H1 (cell line): ENCODE measurements at regions not wholly inside any gene's neighbourhood (a gene's known extent, or its start where the extent isn't known, plus 50 kb on each side); places are given as distances from the start of the nearest gene placed in this dataset.

ENCODE experiments used
- CTCF ChIA-PET: fragments of 300-600 bp; sonication (Branson Sonifier 250); formaldehyde crosslinking; loops from one replicate; lab custom pipeline; 2021; ENCODE audit not compliant: partially characterized antibody; lab: Charles Lee
- POLR2A ChIA-PET: fragments of 300-600 bp; sonication (Branson Sonifier 250); formaldehyde crosslinking; loops from one replicate; lab custom pipeline; 2021; ENCODE audit warnings: inconsistent platforms; ENCODE audit not compliant: partially characterized antibody; lab: Charles Lee
- DNase-seq, 2 experiments: peaks; one replicate each; pipeline versions ENCODE4 v3.0.0 to v3.0.0-alpha.2; 2010 to 2022; ENCODE audit warnings: low spot score in 2 of 2, low read depth in 1 of 2, mixed read lengths in 1 of 2
- FAIRE-seq: peaks from 2 replicates; lab custom pipeline; 2011; peaks lifted over from hg19 to GRCh38; lab: Jason Lieb, UNC
- H2AFZ ChIP-seq: 2 replicates; pipeline ENCODE4 v1.8.1; 2012; ENCODE audit warnings: low read length, inconsistent platforms
- H2AK5ac ChIP-seq: 2 replicates; pipeline ENCODE4 v1.6.1; 2013; ENCODE audit warnings: low read depth, low read length
- H2BK120ac ChIP-seq: replicated peaks from 2 replicates; pipeline ENCODE3; 2013; ENCODE audit warnings: low read depth, low read length, inconsistent platforms
- H2BK12ac ChIP-seq: 2 replicates; pipeline ENCODE4 v1.6.1; 2013; ENCODE audit warnings: low read depth, low read length
- H2BK15ac ChIP-seq: 2 replicates; pipeline ENCODE4 v1.6.1; 2013; ENCODE audit warnings: low read length
- H2BK20ac ChIP-seq: 2 replicates; pipeline ENCODE4 v1.6.1; 2013; ENCODE audit warnings: low read length
- H2BK5ac ChIP-seq: 2 replicates; pipeline ENCODE4 v1.6.1; 2013; ENCODE audit warnings: low read depth, low read length
- H3K14ac ChIP-seq: 2 replicates; pipeline ENCODE4 v1.6.1; 2013; ENCODE audit warnings: inconsistent platforms; ENCODE audit not compliant: insufficient read length
- H3K18ac ChIP-seq: 2 replicates; pipeline ENCODE4 v1.6.1; 2013; ENCODE audit warnings: low read length; ENCODE audit errors: extremely low read depth
- H3K23ac ChIP-seq: 2 replicates; pipeline ENCODE4 v1.6.1; 2013; ENCODE audit warnings: inconsistent platforms; ENCODE audit not compliant: insufficient read length
- H3K23me2 ChIP-seq: 2 replicates; pipeline ENCODE4 v1.6.1; 2013; ENCODE audit warnings: low read depth, low read length
- H3K27ac ChIP-seq: 2 replicates; pipeline ENCODE4 v1.6.1; 2011; ENCODE audit warnings: low read depth, low read length, inconsistent platforms
- H3K27me3 ChIP-seq, 4 experiments: replicated peaks in 1 of 4; 1 replicate in 1 of 4; 2 replicates in 3 of 4; pipeline versions ENCODE4 v1.6.1 to v1.8.1; 2011 to 2013; ENCODE audit warnings: low read length in 3 of 4, mild to moderate bottlenecking in 3 of 4, inconsistent platforms in 2 of 4, mixed read lengths in 2 of 4, moderate library complexity in 1 of 4; ENCODE audit not compliant: control insufficient read depth in 3 of 4, insufficient read depth in 3 of 4; ENCODE audit errors: extremely low read depth in 1 of 4
- H3K36me3 ChIP-seq, 4 experiments: 2 replicates each; pipeline versions ENCODE4 v1.6.1 to v1.8.1; 2011 to 2013; ENCODE audit warnings: mild to moderate bottlenecking in 4 of 4, low read length in 3 of 4, moderate library complexity in 2 of 4, control low read depth in 1 of 4, inconsistent platforms in 1 of 4; ENCODE audit not compliant: insufficient read depth in 4 of 4, control insufficient read depth in 2 of 4
- H3K4ac ChIP-seq: replicated peaks from 2 replicates; pipeline ENCODE3; 2013; ENCODE audit warnings: low read length, low read depth, mixed read lengths, inconsistent platforms; ENCODE audit not compliant: insufficient read length
- H3K4me1 ChIP-seq, 4 experiments: replicated peaks in 1 of 4; 1 replicate in 1 of 4; 2 replicates in 3 of 4; pipeline versions ENCODE4 v1.6.1 to v1.8.1; 2011 to 2013; ENCODE audit warnings: low read length in 3 of 4, inconsistent platforms in 2 of 4, mixed read lengths in 1 of 4; ENCODE audit not compliant: insufficient read depth in 4 of 4, control insufficient read depth in 3 of 4
- H3K4me2 ChIP-seq, 2 experiments: 2 replicates each; pipeline versions ENCODE4 v1.6.1 to v1.8.1; 2011 to 2013; ENCODE audit warnings: low read depth in 2 of 2, low read length in 2 of 2, control low read depth in 1 of 2, inconsistent platforms in 1 of 2, mild to moderate bottlenecking in 1 of 2; ENCODE audit not compliant: insufficient read depth in 1 of 2
- H3K4me3 ChIP-seq, 4 experiments: fragments of 200-600, 300-600 bp in 1 of 4; sonication (generic), shearing (Covaris generic), sonication (Bioruptor Twin) in 1 of 4; 2 replicates each; pipeline versions ENCODE4 v1.5.1 to v1.8.1; 2011 to 2016; ENCODE audit warnings: low read length in 4 of 4, low read depth in 3 of 4, control low read depth in 2 of 4, inconsistent platforms in 2 of 4, mild to moderate bottlenecking in 2 of 4, mixed read lengths in 1 of 4, moderate library complexity in 1 of 4; ENCODE audit not compliant: insufficient read depth in 2 of 4; ENCODE audit errors: extremely low read depth in 1 of 4
- H3K56ac ChIP-seq: replicated peaks from 2 replicates; pipeline ENCODE3; 2013; ENCODE audit warnings: low read depth, mild to moderate bottlenecking, mixed read lengths, low read length, inconsistent platforms; ENCODE audit not compliant: insufficient read length
- H3K79me1 ChIP-seq: 2 replicates; pipeline ENCODE4 v1.6.1; 2013; ENCODE audit warnings: low read depth, low read length, control low read depth
- H3K79me2 ChIP-seq, 2 experiments: 2 replicates each; pipeline versions ENCODE4 v1.6.1 to v1.8.1; 2012 to 2013; ENCODE audit warnings: low read length in 2 of 2, mild to moderate bottlenecking in 2 of 2, inconsistent platforms in 1 of 2; ENCODE audit not compliant: insufficient read depth in 2 of 2, control insufficient read depth in 1 of 2
- H3K9ac ChIP-seq, 4 experiments: replicated peaks in 1 of 4; 1 replicate in 1 of 4; 2 replicates in 3 of 4; pipeline versions ENCODE4 v1.6.1 to v1.8.1; 2011 to 2013; ENCODE audit warnings: low read depth in 3 of 4, low read length in 3 of 4, control low read depth in 2 of 4, mild to moderate bottlenecking in 2 of 4, moderate library complexity in 2 of 4, inconsistent platforms in 1 of 4; ENCODE audit errors: extremely low read depth in 1 of 4
- H3K9me3 ChIP-seq, 2 experiments: 2 replicates each; pipeline versions ENCODE4 v1.6.1 to v1.8.1; 2012 to 2013; ENCODE audit warnings: mild to moderate bottlenecking in 2 of 2, moderate library complexity in 2 of 2, control low read depth in 1 of 2, inconsistent platforms in 1 of 2, low read depth in 1 of 2, low read length in 1 of 2, mixed read lengths in 1 of 2; ENCODE audit not compliant: insufficient read depth in 2 of 2
- H4K20me1 ChIP-seq, 2 experiments: replicated peaks in 1 of 2; 2 replicates each; pipeline versions ENCODE3 to v1.8.1; 2011 to 2013; ENCODE audit warnings: inconsistent platforms in 2 of 2, low read length in 2 of 2, mild to moderate bottlenecking in 1 of 2; ENCODE audit not compliant: insufficient read depth in 2 of 2, control insufficient read depth in 1 of 2
- H4K5ac ChIP-seq: 2 replicates; pipeline ENCODE4 v1.6.1; 2013; ENCODE audit warnings: low read length, low read depth, mixed read lengths, inconsistent platforms; ENCODE audit not compliant: insufficient read length
- H4K8ac ChIP-seq: 2 replicates; pipeline ENCODE4 v1.8.0; 2013; ENCODE audit warnings: mild to moderate bottlenecking, moderate library complexity, low read length, inconsistent platforms; ENCODE audit not compliant: insufficient read depth; ENCODE audit errors: extremely low read depth
- H4K91ac ChIP-seq: replicated peaks from 2 replicates; pipeline ENCODE3; 2013; ENCODE audit warnings: low read length, mixed read lengths, inconsistent platforms; ENCODE audit not compliant: insufficient read length
- CBX8 ChIP-seq: fragments of 300-800, 300-1000 bp; sonication (generic); IDR thresholded peaks from 2 replicates; pipeline ENCODE4 v1.7.1; 2016; ENCODE audit warnings: low read depth, low read length, borderline replicate concordance
- GABPA ChIP-seq: IDR thresholded peaks from 2 replicates; pipeline ENCODE4 v1.6.1; 2011; ENCODE audit warnings: mild to moderate bottlenecking, low read length, moderate library complexity, borderline replicate concordance; ENCODE audit not compliant: insufficient read depth
- SIRT6 ChIP-seq: IDR thresholded peaks from one replicate; pipeline ENCODE4 v1.7.1; 2012; ENCODE audit warnings: low read length, inconsistent platforms
- TCF12 ChIP-seq: IDR thresholded peaks from 2 replicates; pipeline ENCODE4 v1.6.1; 2011; ENCODE audit warnings: low read depth, mild to moderate bottlenecking, low read length
- ZNF274 ChIP-seq: IDR thresholded peaks from 2 replicates; pipeline ENCODE4 v1.7.0; 2012; ENCODE audit warnings: low read length, borderline replicate concordance; ENCODE audit errors: extremely low read depth
- WGBS, 2 experiments: shearing (Covaris generic) in 1 of 2; methylation state at CpG; one replicate each; pipeline versions ENCODE4 v1.1.6 to v1.1.7; 2013 to 2015; ENCODE audit warnings: low lambda C conversion rate in 2 of 2, mixed read lengths in 2 of 2, inconsistent platforms in 1 of 2, low coverage in 1 of 2, missing lambda C conversion rate in 1 of 2; ENCODE audit not compliant: insufficient replicate concordance in 2 of 2, insufficient coverage in 1 of 2, insufficient read length in 1 of 2; ENCODE audit errors: extremely low coverage in 1 of 2, missing lambda C conversion rate in 1 of 2; 5-methylcytosine and 5-hydroxymethylcytosine counted together

DNA sequence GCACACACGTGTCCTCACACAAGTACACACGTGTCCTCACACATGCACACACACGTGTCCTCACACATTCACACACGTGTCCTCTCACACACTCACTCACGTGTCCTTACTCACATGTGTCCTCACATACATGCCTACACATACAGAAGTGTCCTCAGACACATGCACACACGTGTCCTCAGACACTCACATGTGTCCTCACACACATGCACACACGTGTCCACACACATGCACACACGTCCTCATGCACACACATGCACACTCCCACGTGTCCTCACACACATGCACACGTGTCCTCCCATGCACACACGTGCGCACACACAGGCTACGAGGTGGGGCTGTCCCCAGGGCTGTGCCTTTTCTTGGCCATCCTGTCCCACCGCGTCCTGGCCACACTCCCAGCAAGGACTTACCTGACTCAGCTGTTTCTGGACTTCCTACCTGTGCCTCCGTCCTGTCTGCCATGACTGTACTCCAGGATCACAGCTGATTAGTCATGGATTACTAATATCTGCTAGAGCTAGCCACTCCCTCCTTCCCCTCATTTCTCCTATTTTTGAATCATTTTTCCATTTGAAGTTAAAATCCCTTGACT lies 990.2 kb downstream of the BRD1 start:
- Histone ChIP-seq H2BK12ac (no peak overlapping the region), H3K4ac (no peak overlapping the region), H4K91ac (peak overlapping the region; percentile 36), H3K56ac (no peak overlapping the region), H3K27me3 (peaks cover 0 to 2% (median 0%) of the 10 kb centered on the region in 4 experiments; a peak in 1 of 7 replicates), H3K27ac (no peak overlapping the region), H3K4me1 (peaks cover 0 to 2% (median 0%) of the 10 kb centered on the region in 4 experiments; a peak in 3 of 7 replicates), H3K14ac (no peak overlapping the region), H2AK5ac (peak overlapping the region; percentile 2), H3K4me3 (no peak overlapping the region), H2BK15ac (no peak overlapping the region), H3K9ac (no peak overlapping the region), H4K8ac (no peak overlapping the region), H3K79me1 (no peaks in the 10 kb centered on the region), H3K79me2 (no peaks in the 10 kb centered on the region), H4K20me1 (peaks cover 0 to 3% of the 10 kb centered on the region in 2 experiments), H3K23me2 (no peaks in the 10 kb centered on the region; the same call in 1 of the 2 replicates), H4K5ac (no peak overlapping the region), H3K23ac (no peak overlapping the region), H2BK120ac (no peak overlapping the region), H2AFZ (no peak overlapping the region), H2BK20ac (no peak overlapping the region), H3K36me3 (no peaks in the 10 kb centered on the region), H2BK5ac (0 out of 2 replicates have a peak overlapping the region, but pooled peaks have one; percentile 8), H3K18ac (no peak overlapping the region), H3K4me2 (no peak overlapping the region), H3K9me3 (peaks cover 0 to 8% of the 10 kb centered on the region in 2 experiments; a peak in 2 of 4 replicates)
- ChIA-PET POLR2A (interaction anchor here (2.3 kb wide), 1 partner anchor 13 kb away, joined by 6 read pairs; no protein-coding TSS in a partner anchor), CTCF (no interaction called here)
- WGBS, 2 experiments: 75% methylated on average over 16 of the region's 16 CpGs; no CpG with 5 or more reads in 1 of the 2 experiments
- FAIRE-seq (no peak), DNase-seq (no peak)
- no peak for TF ChIP-seq TCF12
- TF ChIP-seq GABPA: no peak
- TF ChIP-seq ZNF274: no peak
- TF ChIP-seq CBX8: no peak
- no peak for TF ChIP-seq SIRT6
